ENCODE measurements at regions not wholly inside any gene's neighbourhood (a gene's known extent, or its start where the extent isn't known, plus 50 kb on each side); places are given as distances from the start of the nearest gene placed in this dataset.

DNA sequence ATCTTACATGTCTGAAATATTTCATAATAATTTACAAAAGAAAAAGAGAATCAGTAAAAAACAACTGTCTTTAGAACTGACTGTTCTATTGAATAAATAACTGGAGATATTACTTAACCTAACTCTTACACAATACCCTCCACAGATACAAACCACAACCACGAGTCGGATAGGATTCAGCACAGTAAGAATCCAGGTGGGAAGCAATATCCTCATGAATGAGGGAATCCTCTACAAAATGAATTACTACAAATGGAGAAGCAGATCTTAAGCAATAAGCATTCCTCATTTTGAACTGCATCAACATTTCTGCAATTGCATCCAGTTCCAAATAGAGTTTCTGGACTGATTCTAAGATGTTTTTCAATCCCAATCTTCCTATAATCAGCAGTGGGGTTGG, 227.1 kb downstream of the SH2D1A start:
- DNase-seq, result no peak
- H3K27me3 Mint-ChIP-seq (ENCODE audit: unreplicated experiment), result no peaks in the 10 kb centered on the region
- TF ChIP-seq, protein P1, sequence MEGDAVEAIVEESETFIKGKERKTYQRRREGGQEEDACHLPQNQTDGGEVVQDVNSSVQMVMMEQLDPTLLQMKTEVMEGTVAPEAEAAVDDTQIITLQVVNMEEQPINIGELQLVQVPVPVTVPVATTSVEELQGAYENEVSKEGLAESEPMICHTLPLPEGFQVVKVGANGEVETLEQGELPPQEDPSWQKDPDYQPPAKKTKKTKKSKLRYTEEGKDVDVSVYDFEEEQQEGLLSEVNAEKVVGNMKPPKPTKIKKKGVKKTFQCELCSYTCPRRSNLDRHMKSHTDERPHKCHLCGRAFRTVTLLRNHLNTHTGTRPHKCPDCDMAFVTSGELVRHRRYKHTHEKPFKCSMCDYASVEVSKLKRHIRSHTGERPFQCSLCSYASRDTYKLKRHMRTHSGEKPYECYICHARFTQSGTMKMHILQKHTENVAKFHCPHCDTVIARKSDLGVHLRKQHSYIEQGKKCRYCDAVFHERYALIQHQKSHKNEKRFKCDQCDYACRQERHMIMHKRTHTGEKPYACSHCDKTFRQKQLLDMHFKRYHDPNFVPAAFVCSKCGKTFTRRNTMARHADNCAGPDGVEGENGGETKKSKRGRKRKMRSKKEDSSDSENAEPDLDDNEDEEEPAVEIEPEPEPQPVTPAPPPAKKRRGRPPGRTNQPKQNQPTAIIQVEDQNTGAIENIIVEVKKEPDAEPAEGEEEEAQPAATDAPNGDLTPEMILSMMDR (IDR thresholded peaks at IDR 0.05; ENCODE audit: partially characterized antibody, unreplicated experiment), result no peak
- no peaks in the 10 kb centered on the region for H3K9me3 Mint-ChIP-seq (ENCODE audit: unreplicated experiment)
- no peaks in the 10 kb centered on the region for H3K36me3 Mint-ChIP-seq (ENCODE audit: unreplicated experiment)
- H3K27ac Mint-ChIP-seq (ENCODE audit: unreplicated experiment), result no peak overlapping the region
- H3K4me1 Mint-ChIP-seq (ENCODE audit: low read depth, unreplicated experiment), result no peaks in the 10 kb centered on the region
- H3K4me3 Mint-ChIP-seq (ENCODE audit: unreplicated experiment), result no peak overlapping the region

DNA sequence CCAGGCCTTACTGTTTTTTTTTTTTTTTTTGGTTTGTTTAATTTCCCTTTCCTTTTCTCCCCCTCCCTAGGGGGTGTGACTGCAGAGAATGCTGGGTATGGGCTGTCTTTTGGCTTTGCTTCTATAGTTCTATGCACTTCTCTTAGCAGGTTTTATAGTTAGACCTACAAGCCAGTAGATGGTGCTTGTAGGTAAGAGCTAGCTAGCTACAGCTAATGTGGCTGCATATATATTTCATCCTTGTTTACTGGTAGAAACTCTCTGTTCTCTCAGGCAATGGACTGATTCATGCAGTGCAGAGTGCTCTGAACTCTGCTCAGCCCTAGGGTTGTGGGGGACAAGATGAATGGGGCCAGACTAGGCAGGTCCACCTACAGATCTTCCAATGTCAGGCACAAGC, 246.4 kb downstream of the SH2D1A start:
- TF ChIP-seq, protein P1 (IDR thresholded peaks at IDR 0.05; ENCODE audit: partially characterized antibody, unreplicated experiment), result no peak
- Mint-ChIP-seq H3K4me1 (ENCODE audit: low read depth, unreplicated experiment) (no peaks in the 10 kb centered on the region), H3K27ac (ENCODE audit: unreplicated experiment) (no peak overlapping the region), H3K27me3 (ENCODE audit: unreplicated experiment) (peaks cover 4% of the 10 kb centered on the region), H3K36me3 (ENCODE audit: unreplicated experiment) (no peaks in the 10 kb centered on the region), H3K9me3 (ENCODE audit: unreplicated experiment) (peaks cover 4% of the 10 kb centered on the region), H3K4me3 (ENCODE audit: unreplicated experiment) (no peak overlapping the region)
- DNase-seq, result no peak

DNA sequence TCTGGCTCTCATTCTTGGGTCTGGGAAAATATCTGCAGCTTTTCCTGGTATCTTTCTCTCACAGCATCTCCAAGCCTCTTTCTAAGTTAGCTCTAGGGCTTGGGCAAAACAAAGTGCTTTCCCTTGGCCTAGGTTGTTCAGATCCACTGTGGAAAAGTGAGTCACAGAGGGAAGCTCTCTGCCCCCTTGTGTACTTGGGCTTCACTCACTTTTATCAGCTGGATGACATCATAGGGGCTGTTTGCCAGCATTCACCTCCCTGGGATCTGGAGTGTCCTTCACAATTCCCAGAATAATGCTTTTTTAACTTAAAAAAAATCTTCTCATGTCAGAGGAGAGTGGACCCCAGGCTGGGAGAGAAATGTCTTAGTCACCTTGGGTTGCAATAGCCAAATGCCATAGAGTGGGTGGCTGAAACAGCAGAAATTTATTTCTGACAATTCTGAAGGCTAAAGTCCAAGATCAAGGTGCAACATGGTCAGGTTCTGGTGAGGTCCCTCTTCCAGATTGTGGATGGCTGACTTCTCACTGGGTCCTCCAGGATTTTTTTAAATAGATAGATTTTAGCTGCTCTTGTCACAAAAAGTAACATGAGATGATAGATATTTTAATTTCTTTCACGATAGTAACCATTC, 247.8 kb downstream of the SH2D1A start:
- no peak overlapping the region for H3K4me3 Mint-ChIP-seq (ENCODE audit: unreplicated experiment)
- H3K27me3 Mint-ChIP-seq (ENCODE audit: unreplicated experiment), result peaks cover 4% of the 10 kb centered on the region
- H3K36me3 Mint-ChIP-seq (ENCODE audit: unreplicated experiment), result no peaks in the 10 kb centered on the region
- H3K4me1 Mint-ChIP-seq (ENCODE audit: low read depth, unreplicated experiment), result no peaks in the 10 kb centered on the region
- H3K9me3 Mint-ChIP-seq (ENCODE audit: unreplicated experiment), result peaks cover 4% of the 10 kb centered on the region
- TF ChIP-seq, protein P1 (IDR thresholded peaks at IDR 0.05; ENCODE audit: partially characterized antibody, unreplicated experiment), result no peak
- H3K27ac Mint-ChIP-seq (ENCODE audit: unreplicated experiment), result no peak overlapping the region
- DNase-seq, result no peak

DNA sequence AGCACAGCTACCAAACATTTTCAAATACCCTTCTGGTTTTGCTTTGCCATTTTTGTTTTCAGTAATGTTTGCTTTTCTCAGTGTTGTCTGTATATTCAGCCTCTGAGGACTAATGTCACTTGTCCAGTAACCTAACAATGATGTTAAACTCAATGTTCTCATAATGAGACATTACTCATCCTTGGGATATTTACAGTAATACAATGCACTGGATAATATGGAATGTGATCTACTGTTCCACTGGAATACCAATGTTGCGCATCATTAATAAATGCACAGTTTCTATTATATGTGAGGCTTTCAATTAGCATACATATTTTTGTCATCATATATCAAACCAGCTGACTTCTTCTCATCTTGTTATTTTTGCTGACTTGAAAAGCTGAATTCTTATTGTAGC, 259.1 kb downstream of the SH2D1A start:
- no peak for DNase-seq
- Mint-ChIP-seq H3K4me3 (ENCODE audit: unreplicated experiment) (no peak overlapping the region), H3K9me3 (ENCODE audit: unreplicated experiment) (no peaks in the 10 kb centered on the region), H3K27me3 (ENCODE audit: unreplicated experiment) (no peaks in the 10 kb centered on the region), H3K4me1 (ENCODE audit: low read depth, unreplicated experiment) (no peaks in the 10 kb centered on the region), H3K27ac (ENCODE audit: unreplicated experiment) (no peak overlapping the region), H3K36me3 (ENCODE audit: unreplicated experiment) (no peaks in the 10 kb centered on the region)
- TF ChIP-seq, protein P1 (IDR thresholded peaks at IDR 0.05; ENCODE audit: partially characterized antibody, unreplicated experiment), result no peak

DNA sequence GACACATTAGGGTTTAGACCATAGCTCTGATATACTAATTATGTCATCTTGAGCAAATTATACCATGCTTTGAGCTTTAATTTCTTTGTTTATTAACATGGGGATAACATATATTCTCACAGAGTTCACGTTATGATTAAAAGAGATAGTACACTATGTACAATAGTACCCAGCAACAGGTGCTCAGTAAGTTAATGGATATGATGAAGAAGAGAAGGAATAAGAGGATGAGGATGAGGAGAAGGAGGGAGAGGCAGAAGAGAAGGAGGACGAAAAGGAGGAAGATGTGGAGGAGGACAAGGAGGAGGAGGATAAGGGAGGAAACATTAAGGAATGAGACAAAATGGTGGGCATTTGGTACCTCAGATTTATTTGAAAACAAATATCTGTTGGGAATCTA, 260.4 kb downstream of the SH2D1A start:
- Mint-ChIP-seq H3K9me3 (ENCODE audit: unreplicated experiment) (no peaks in the 10 kb centered on the region), H3K4me1 (ENCODE audit: low read depth, unreplicated experiment) (no peaks in the 10 kb centered on the region), H3K4me3 (ENCODE audit: unreplicated experiment) (no peak overlapping the region), H3K36me3 (ENCODE audit: unreplicated experiment) (no peaks in the 10 kb centered on the region), H3K27me3 (ENCODE audit: unreplicated experiment) (no peaks in the 10 kb centered on the region), H3K27ac (ENCODE audit: unreplicated experiment) (no peak overlapping the region)
- no peak for DNase-seq
- TF ChIP-seq, protein P1 (IDR thresholded peaks at IDR 0.05; ENCODE audit: partially characterized antibody, unreplicated experiment), result no peak
